Tibial artery (tissue), 4 donors: ENCODE measurements at regions not wholly inside any gene's neighbourhood (a gene's known extent, or its start where the extent isn't known, plus 50 kb on each side); places are given as distances from the start of the nearest gene placed in this dataset.
A peak's percentile ranks its signal among the peaks of the same experiment; 100 is the strongest.

ENCODE experiments used
- DNase-seq, 2 donors: peaks; one replicate each; pipeline ENCODE4 v3.0.0-alpha.2; 2019
- H3K27ac ChIP-seq, 2 donors: fragments of 200-600 bp; sonication (generic) in 1 of 2; 1 replicate in 1 of 2; 2 replicates in 1 of 2; pipeline ENCODE4 v1.5.1; 2018 to 2019; ENCODE audit warnings: mild to moderate bottlenecking in 1 of 2
- H3K27me3 ChIP-seq, 2 donors: fragments of 200-600 bp; sonication (generic) in 1 of 2; one replicate each; pipeline versions ENCODE4 v1.5.1 to v1.6.0; 2016 to 2019
- H3K36me3 ChIP-seq, 3 donors: fragments of 200-600 bp; sonication (generic) in 2 of 3; one replicate each; pipeline ENCODE4 v1.5.1; 2016 to 2019; ENCODE audit warnings: mild to moderate bottlenecking in 2 of 3
- H3K4me1 ChIP-seq, 4 donors: fragments of 200-600 bp; sonication (generic) in 2 of 4; 1 replicate in 3 of 4; 2 replicates in 1 of 4; pipeline ENCODE4 v1.5.1; 2016 to 2019
- H3K4me3 ChIP-seq, 2 donors: fragments of 200-600 bp; sonication (generic) in 1 of 2; 1 replicate in 1 of 2; 2 replicates in 1 of 2; pipeline ENCODE4 v1.5.1; 2018 to 2019; ENCODE audit warnings: mild to moderate bottlenecking in 2 of 2
- H3K9me3 ChIP-seq, 3 donors: fragments of 200-600 bp; sonication (generic) in 1 of 3; one replicate each; pipeline ENCODE4 v1.5.1; 2016 to 2019
- intact Hi-C: fragments of 100-400 bp; cut with DNase I; formaldehyde crosslinking; loops from one replicate; pipeline ENCODE4 v1.15.0; 2023; ENCODE audit warnings: low total_unique reads
- TF ChIP-seq, protein P1 (sequence below), 2 experiments: fragments of 200-600 bp in 1 of 2; fragments of 450-650 bp in 1 of 2; IDR thresholded peaks; one replicate each; pipeline ENCODE4 v1.5.1; 2017 to 2019; ENCODE audit warnings: antibody characterized with exemption in 2 of 2, mild to moderate bottlenecking in 1 of 2, moderate library complexity in 1 of 2

DNA sequence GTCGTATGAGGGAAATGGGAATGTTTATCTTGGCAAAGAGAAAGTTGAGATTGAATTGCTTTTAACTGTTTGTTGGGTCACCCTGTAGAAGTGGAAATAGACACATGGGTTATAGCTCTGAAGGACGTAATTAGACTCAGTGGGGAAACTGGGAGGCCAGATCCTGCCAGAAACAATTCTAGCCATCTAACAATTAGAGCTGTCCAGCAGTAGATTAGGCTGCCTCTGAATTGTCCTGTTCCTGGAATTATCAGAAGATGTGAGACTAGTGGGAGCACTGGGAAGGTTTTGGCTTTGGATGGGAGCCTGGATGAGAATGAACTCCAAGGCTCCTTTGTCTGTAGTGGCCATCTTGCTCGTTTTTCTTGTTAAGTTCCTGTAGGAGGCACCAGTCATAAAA lies 61.9 kb upstream of the IGFBP7 start:
- Histone ChIP-seq H3K9me3 (no peaks in the 10 kb centered on the region), H3K36me3 (no peaks in the 10 kb centered on the region), H3K27ac (no peak overlapping the region), H3K4me3 (no peak overlapping the region), H3K27me3 (no peaks in the 10 kb centered on the region), H3K4me1 (no peaks in the 10 kb centered on the region)
- no peak for DNase-seq
- intact Hi-C loops: no loop called here
- TF ChIP-seq, protein P1, sequence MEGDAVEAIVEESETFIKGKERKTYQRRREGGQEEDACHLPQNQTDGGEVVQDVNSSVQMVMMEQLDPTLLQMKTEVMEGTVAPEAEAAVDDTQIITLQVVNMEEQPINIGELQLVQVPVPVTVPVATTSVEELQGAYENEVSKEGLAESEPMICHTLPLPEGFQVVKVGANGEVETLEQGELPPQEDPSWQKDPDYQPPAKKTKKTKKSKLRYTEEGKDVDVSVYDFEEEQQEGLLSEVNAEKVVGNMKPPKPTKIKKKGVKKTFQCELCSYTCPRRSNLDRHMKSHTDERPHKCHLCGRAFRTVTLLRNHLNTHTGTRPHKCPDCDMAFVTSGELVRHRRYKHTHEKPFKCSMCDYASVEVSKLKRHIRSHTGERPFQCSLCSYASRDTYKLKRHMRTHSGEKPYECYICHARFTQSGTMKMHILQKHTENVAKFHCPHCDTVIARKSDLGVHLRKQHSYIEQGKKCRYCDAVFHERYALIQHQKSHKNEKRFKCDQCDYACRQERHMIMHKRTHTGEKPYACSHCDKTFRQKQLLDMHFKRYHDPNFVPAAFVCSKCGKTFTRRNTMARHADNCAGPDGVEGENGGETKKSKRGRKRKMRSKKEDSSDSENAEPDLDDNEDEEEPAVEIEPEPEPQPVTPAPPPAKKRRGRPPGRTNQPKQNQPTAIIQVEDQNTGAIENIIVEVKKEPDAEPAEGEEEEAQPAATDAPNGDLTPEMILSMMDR (IDR thresholded peaks at IDR 0.05): no peak

DNA sequence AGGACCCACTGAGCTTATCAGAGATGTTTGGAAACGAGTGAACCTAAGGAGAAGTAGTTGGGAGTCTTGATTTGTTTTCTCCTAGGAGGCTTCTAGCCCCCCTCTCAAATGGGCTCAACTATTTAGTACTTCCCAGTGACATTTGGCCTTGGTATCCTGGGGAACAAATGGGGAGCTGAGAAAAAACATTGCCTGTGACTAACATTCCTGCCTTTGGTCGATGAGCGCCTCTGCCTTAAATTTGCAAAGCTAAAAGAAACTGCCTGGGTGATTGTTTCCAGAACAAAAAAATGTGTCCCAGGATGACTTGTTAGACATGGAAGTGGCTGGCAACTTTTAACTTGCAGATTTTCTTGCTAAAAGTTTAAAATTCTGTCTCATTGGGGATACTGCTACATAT lies 58.8 kb upstream of the IGFBP7 start:
- H3K4me3 ChIP-seq: no peak overlapping the region
- no peaks in the 10 kb centered on the region for H3K9me3 ChIP-seq
- intact Hi-C loops: loop anchor here (10.0 kb wide), 1 partner anchor 256 kb away; no protein-coding TSS in a partner anchor
- no peak for DNase-seq
- no peaks in the 10 kb centered on the region for H3K27me3 ChIP-seq
- peaks cover 0 to 5% (median 0%) of the 10 kb centered on the region in 4 donors for H3K4me1 ChIP-seq
- H3K36me3 ChIP-seq: no peaks in the 10 kb centered on the region
- no peak overlapping the region for H3K27ac ChIP-seq
- TF ChIP-seq, protein P1 (IDR thresholded peaks at IDR 0.05): no peak

DNA sequence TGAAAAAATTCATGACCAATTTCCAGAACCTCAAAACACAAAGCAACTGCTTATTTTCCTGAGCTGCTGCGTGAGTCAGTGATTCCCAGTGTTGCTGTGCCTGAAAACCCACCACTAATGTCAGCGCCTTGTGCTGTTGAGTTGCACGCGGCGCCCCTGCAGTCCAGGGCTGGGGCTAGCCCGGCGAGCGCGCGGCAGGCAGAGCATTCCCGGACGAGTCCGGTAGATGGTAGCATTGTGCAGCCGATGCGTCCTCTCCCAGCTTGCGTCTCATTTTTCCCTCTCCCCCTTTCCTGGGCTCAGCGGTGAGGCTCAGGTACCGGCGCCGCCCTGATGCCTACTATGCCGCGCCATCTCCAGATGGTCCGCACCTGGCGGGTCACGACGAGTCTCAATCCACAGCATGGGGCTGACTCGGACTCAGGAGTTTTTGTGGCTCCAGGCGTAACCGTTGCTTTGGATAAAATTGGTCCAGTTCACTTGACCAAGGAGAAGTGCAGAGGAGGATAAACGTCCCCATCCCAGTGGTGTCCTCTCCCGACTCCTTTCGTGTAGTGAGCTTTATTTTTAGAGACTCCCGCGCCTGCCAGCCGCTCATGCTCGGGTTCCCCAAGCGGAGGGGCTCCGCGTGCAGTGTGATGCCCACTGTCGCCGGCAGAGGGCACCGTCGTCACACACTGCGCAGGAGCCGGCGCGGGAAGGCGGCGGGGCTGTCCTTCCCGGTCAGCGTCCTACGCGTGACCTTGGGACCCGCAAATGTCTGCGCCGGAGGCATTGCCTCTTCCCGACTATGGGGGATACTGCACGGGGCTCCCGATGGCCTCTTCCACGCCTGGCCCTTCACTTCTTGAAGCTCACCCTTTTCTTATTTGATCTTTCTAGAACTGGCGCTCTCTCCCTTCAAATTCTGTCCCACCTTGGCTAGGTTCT lies 53.6 kb upstream of the IGFBP7 start:
- no peaks in the 10 kb centered on the region for H3K9me3 ChIP-seq
- TF ChIP-seq, protein P1 (IDR thresholded peaks at IDR 0.05): peak; percentile 86 to 90
- peak; percentile 78 to 87 for DNase-seq
- H3K27me3 ChIP-seq: no peaks in the 10 kb centered on the region
- H3K4me1 ChIP-seq: peaks cover 0 to 6% (median 5%) of the 10 kb centered on the region in 4 donors
- intact Hi-C loops: loop anchor here (5.0 to 10.0 kb wide), 2 partner anchors 126 to 261 kb away; no protein-coding TSS in a partner anchor
- H3K36me3 ChIP-seq: no peaks in the 10 kb centered on the region
- H3K27ac ChIP-seq: peak overlapping the region; percentile 70 to 71
- H3K4me3 ChIP-seq: peak overlapping the region; percentile 58 to 72

DNA sequence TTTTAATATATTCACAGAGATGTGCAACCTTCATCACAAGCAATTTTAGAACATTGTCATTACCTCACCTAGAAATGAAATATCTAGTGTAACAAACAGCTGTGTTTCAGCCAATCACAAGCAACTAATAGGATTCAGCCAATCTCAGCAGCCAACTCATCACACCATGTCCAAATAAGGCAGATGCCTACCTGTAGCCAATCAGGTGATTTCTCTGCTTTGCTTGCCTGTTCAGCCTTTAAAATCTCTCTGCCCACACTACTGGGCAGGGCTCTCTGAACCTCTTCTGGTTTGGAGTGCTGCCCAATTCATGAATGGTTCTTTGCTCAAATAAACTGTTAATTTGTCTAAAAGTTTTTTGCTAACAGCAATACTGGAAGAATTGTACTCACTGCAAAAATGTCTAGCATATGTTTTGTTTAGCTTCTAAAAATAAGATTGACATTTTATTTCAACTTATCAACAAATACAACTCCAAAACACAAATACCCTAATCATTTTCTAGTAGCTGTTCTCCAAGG lies 52.4 kb upstream of the IGFBP7 start:
- no peaks in the 10 kb centered on the region for H3K9me3 ChIP-seq
- H3K27me3 ChIP-seq: no peaks in the 10 kb centered on the region
- peaks cover 0 to 6% (median 5%) of the 10 kb centered on the region in 4 donors for H3K4me1 ChIP-seq
- H3K27ac ChIP-seq: no peak overlapping the region
- intact Hi-C loops: loop anchor here (5.0 to 10.0 kb wide), 2 partner anchors 125 to 262 kb away; no protein-coding TSS in a partner anchor
- TF ChIP-seq, protein P1 (IDR thresholded peaks at IDR 0.05): no peak
- DNase-seq: no peak
- no peaks in the 10 kb centered on the region for H3K36me3 ChIP-seq
- no peak overlapping the region for H3K4me3 ChIP-seq
